GM21717 (cell line): ENCODE measurements at regions not wholly inside any gene's neighbourhood (a gene's known extent, or its start where the extent isn't known, plus 50 kb on each side); places are given as distances from the start of the nearest gene placed in this dataset.
"Not testable (repeated sequence)": the region's sequence is repeated elsewhere in the genome, so short reads cannot be mapped to it uniquely, and the experiment has no call there.

Source experiments
- ATAC-seq: cut with Tn5 transposase; IDR thresholded peaks from one replicate; pipeline ENCODE4 v1.9.1; 2021; ENCODE audit warnings: mild to moderate bottlenecking, moderate library complexity; ENCODE audit not compliant: unreplicated experiment

DNA sequence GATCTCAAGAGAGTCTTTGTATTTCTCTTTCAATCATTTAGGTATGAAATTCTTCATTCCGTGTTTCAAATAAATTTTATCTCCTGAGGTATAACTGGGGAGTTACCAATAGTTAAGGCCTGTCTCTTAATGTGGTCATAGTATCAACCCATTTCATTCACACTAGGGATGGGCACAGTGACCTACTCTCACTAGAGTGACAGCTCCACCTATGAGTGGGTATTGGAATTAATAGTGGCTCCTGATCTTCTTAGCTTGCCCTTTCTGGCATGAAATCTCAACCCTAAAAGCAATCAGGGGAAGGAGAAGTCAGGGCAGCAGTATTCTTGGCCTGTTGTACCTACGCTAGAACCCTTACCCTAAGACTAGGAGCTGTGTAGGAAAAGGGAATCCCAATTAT is 507.7 kb downstream of the FAM181B start:
- no peak for ATAC-seq

DNA sequence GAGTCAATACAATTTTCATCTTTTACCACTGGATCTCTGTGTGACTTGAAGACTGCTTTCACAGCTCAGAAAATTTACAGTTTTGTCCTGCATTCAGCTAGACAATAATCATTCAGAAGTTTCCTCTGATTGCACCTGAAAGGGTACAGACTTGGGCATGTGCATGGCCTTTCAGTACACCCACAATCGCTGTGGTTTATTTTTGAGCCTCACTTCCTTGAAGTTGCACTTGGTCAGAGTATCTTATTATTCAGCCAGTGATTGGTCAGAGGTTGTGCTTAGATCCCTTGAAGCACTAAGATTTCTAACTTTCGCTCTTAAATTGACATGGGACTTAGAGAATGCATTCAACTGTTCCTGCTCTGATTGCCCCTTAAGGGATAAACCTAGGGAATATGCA is 508.2 kb downstream of the FAM181B start:
- ATAC-seq, result no peak

DNA sequence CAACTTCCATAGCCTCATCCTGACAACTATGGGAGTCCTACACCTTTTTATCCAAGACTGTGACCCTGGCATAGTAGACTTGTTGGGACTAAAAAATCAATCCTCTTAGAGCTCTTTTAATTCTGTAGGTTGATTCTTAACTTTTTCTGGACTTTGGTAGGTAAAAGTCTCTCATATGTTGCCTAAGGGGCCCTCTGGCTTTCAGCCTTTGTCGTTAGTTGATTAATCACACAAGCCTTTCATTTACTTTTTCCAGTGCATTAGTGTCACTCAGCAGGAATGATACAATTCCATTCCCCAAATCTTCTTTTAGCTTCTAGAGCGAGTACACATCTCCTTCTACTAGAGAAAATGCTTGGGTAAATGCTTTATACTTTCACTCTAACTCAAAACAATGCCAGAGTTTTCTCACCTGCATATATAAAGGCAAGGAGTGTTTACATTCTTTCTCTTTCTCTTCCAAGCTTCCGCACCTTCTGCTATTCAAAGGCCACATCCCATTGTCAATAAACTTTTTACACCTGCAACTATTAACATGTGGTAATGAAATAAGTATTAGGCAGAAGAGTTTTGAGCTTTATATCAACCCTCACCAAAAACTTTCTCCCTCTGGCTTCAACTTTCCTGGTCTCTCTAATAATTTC is 516.6 kb downstream of the FAM181B start:
- no peak for ATAC-seq

DNA sequence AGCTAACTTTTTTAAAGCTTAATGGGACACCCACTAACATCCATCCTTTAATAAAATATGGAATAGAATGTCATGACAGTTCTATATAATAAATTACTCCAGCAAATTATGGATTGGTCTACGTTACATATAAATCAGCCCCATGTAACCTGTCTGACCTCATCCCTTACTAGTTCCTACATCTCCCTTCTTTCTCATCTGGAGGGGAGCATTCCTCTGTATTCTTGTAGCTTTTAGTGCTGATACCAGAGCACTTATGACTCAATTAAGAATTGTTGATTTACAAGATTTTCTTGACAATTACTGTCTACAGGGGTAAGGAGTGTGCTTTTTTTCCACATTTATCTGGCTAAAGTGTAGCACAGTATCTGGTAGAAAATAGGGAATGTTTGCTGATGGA is 523.7 kb downstream of the FAM181B start:
- no peak for ATAC-seq

DNA sequence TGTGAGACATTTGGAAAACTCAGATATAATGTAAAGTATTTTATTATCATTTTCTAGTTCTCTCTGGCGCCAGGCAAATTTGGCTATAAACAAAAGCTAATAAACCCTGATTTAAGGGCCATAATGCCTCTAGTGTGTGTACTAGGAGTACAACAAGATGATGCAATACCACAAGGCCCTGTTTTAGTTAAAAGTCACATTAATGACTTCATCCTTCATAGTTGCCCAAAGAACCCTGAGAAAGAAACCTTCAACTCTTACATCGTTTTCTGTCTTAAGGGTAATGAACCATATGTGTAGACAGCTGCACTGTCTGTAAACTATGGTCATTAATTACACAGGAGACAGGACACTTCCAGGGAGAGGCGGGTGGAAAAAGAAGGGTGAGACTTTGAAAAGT is 538.4 kb downstream of the FAM181B start:
- no peak for ATAC-seq

DNA sequence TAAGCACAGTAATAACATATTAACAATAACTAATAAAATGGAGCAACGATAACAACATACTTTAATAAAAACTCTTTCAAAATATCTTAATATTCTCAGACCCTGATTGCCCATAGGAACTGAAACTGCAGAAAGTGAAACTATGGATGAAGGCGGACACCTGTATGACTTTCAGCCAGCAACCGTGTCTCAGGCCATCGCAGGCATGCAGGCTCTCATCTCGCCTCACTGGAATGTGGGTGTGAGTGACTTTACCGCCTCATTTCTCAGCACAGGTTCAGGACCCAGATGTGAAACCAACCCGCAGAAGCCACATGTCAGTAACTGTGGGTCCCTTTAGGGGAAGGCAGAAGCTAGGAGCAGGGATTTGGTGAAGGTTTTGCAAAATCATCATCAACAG is 539.1 kb downstream of the FAM181B start:
- ATAC-seq, result peak; percentile 72

DNA sequence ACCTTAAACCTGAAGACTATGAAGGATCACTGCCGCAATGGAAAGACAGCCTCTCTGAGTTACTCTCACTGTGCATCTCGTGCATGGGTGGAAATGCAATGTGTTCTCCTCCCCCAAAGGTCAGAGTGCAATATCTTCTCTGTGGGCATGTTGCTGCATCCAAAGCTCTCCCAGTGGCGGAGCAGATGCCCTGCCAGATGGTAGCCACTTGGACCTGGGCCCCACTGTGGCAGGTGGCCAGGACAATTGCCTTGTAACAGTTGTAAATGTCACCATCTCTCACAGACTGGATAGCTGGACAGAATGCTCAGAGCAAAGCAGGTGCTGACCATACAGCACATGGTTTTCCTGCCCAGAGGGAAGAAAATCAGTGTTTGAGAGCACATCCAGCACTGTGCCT is 542.0 kb downstream of the FAM181B start:
- no peak for ATAC-seq

DNA sequence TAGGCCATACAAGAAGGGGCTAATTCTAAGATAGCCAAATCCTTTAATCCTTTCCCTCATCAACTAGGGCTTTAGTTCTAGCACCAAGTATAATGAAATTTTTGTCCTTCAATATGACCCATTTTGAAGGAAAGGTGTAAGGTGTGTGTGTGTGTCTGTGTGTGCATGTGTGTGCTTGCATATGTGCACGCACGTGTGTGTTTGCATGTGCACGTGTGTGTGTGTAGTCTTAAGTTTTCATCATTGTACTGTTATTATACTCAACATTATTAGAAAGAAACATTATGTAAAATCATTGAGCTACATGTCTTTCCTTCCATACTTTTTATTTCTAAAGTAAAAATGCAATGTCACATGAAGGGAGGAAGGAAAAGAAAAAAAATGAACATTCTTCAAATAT is 547.7 kb downstream of the FAM181B start:
- ATAC-seq, result no peak

DNA sequence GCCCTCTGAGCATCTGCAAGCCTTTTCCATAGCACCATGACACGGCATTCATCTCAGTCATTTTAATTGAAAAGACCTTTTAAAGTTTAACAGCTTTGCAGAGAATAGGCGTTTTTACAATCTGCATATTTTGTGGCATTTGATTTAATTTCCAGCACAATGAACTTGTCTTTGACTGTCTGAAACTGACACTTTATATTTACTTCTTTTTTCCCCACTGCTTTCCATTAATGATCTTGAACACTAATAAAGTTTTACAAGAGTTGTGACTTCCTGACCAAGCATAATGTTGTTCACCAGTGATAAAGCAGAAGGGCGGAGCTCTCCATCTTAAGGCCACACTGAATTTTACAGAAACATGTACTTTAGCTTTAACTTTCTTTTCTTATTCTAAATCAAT is 548.7 kb downstream of the FAM181B start:
- ATAC-seq, result no peak

DNA sequence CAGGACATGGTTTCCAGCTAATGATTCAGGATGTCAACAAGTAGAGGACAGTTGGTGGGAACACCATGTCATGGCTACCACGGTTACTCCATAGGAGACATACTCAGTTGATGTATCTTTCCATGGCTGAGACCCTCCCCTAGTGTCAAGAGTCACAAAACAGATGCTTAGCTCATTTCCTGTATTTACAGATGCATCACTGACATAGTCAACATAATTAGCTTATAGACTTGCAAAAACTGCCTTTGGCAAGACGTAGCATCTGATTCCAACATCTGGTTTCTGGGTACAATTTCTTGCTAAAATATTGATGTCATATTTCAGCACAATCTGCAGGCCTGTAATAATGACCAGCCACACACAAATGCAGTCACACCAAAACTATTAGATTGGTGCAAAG is 550.3 kb downstream of the FAM181B start:
- ATAC-seq, result no peak

DNA sequence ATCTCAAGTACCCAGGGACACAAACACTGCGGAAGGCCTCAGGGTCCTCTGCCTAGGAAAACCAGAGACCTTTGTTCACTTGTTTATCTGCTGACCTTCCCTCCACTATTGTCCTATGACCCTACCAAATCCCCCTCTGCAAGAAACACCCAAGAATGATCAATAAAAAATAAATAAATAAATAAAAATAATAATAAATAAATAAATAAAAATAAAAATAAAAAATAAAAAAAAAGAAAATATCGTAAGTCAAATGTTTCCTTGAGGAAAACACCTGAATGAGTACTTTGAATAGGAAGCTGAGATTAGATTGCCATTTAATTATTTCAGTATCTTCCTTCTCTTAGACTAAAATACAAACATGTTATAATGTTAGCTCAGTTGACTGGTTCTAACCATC is 551.0 kb downstream of the FAM181B start:
- not testable (repeated sequence) for ATAC-seq

DNA sequence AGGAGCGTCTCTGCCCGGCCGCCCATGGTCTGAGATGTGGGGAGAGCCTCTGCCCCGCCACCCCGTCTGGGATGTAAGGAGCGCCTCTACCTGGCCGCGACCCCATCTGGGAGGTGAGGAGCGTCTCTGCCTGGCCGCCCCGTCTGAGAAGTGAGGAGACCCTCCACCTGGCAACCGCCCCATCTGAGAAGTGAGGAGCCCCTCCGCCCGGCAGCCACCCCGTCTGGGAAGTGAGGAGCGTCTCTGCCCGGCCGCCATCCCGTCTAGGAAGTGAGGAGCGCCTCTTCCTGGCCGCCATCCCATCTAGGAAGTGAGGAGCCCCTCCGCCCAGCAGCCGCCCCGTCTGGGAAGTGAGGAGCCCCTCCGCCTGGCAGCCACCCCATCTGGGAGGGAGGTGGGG is 551.9 kb downstream of the FAM181B start:
- ATAC-seq, result not testable (repeated sequence)

DNA sequence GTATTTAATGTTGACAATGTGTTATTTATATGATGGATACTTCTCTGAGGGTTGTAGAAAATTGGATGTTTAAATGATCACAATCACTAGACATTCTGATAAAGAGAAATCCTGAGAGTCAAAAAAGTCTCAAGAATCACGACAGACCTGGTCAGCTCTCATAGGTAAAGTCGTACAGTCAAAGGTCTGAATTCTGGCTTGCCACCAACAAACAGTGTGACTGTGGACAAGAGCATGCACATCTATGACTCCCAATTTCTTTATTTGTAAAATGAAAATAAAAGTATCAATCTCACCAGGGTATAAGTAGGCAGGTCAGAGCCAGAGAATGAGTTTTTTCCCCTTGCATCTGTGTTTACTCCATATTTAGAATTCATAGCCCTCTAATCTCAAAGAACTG is 556.7 kb downstream of the FAM181B start:
- ATAC-seq, result no peak

DNA sequence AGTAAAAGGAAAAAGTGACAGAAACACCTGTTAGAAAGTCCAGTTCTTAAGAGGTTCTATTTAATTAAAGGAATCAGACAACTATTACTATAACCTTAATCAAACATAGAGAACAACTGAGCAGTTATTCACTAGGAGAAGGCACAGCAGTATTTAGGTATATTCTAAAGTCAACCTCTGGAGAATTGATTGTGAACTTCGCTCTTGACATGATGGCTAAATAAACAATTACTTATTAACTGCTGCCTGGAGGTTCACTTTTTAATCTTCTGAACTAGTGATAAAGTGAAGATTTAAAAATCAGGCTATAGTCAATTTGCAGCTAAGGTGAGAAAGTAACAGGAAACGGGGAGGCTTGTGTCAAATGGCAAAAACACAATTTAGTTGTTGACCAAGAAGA is 557.3 kb downstream of the FAM181B start:
- no peak for ATAC-seq

DNA sequence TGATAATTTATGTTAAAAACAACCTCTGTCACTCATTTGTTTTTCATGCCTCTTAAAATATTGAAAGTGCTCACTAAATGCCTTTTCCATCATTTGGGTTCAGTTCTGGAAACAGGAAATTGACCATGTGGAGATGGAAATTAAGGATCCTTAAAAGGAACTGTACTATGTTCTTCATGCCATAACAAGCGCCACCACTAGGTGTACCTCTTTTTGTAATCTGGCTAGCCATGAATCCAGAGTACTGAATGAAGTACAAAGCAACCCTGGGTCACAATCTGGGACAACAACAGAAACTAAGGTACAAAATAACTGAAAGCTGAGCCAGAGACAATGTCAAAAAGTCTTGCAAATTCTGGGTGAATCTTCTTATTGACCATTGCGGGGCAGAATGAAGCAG is 559.1 kb downstream of the FAM181B start:
- ATAC-seq, result no peak

DNA sequence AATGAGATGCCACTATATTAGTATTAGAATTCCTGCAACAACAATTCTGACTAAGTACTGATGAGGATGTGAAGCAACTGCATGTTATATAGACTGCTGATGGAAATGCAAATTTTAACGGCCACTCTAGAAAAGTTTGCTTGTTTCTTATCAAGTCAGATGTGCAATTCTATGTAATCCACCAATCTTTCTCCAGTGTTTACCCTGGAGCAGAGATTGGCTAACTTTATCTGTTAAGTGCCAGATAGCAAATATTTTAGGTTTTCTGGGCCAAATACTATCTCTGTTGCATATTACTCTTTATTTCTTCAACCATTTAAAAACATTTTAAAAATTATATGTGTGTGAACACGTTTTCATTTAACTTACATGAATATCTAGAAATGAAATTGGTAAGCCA is 586.9 kb downstream of the FAM181B start:
- ATAC-seq, result no peak

DNA sequence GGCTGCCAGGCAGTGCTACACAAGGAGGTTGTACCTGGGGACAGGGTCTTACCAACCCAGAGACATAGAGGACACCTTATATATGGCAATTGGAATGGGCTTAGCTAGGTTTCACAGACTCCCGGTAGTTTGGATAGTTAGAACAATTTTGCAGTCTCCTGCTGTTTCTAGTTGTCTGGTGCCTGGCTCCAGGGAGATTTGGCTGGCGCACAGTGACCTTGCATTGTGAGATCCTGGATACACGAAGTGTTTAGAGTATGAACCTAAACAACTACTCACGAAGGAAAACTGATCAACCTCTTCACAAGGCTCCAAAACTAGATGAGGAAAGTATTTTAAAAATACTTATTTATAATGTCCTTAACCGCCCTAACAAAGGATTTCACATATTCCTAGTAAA is 614.7 kb downstream of the FAM181B start:
- no peak for ATAC-seq

DNA sequence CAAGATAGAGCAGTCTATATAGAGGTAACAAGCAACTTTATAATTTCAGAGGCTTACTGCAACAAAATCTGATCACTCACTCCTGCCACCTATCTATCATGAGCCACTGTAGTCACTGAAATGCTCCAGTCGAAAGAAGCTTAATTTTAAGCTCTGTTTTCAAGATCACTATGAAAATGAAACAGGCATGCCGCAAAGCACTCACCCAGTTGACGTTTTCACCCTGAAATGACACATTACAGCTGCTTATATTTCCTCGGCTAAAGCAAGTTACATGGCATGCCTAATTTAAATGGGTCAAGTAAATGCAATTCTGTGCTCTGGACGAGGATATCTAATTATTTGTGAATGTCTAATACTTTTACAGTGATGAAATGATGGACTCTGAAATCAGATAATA is 616.3 kb downstream of the FAM181B start:
- no peak for ATAC-seq

DNA sequence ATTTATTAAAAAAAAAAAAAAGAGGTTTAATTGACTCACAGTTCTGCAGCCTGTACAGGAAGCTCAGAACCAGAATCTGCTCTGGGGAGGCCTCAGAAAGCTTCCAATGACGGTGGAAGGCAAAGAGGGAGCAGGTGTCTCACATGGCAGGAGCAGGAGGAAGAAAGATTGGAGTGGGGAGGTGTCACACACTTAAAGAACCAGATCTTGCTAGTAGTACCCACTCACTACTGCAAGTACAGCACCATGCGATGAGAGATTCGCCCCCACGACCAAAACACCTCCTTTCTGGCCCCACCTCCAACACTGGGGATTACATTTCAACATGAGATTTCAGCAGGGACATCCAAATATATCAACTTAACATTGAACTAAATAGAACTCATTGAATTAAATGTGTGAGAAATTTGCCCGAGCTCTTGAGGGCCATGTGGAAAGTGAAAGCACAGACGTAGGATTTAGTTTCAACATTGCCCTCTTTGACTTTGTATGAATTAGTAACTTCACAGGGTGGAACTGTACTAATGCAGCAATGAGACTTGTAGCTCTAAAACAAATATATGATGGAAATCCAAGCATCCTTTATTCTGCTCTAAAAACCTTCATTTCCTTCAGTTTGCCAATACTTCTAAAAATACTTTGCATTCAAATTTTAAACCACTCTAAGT is 628.2 kb downstream of the FAM181B start:
- no peak for ATAC-seq

DNA sequence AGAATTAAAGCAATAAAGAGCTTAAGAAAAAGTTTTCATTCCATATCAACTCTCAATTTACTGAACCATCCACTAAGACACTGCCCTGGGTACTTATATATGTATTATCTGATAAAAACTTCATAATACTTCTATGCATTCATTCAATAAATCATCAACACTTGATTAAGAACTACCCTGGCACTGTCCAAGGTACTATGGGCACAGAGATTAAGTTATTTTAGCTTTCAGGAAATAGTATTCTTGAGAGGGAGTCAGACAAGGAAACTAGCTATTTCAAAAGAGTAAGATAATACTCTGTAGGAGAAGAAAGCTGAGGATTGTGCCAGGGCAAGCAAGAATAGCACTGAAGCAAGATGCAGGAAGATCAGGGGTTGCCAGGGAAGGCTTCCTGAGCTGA is 640.8 kb downstream of the FAM181B start:
- ATAC-seq, result no peak

DNA sequence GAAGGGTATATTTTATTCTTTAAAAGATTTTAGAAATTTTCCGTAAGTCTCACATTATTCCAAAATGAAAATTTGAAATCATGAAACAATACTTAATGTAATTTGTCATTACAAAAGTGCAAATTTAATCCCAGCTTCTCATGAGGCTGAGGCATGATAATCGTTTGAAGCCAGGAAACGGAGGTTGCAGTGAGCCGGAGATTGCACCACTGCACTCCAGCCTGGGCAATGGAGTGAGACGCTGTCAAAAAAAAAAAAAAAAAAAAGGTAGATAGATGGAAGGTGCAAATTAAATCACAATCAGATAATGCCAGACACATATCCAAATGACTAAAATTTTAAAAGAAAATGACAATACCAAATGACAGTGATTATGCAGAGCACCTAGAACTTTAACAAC is 644.2 kb downstream of the FAM181B start:
- ATAC-seq, result no peak

DNA sequence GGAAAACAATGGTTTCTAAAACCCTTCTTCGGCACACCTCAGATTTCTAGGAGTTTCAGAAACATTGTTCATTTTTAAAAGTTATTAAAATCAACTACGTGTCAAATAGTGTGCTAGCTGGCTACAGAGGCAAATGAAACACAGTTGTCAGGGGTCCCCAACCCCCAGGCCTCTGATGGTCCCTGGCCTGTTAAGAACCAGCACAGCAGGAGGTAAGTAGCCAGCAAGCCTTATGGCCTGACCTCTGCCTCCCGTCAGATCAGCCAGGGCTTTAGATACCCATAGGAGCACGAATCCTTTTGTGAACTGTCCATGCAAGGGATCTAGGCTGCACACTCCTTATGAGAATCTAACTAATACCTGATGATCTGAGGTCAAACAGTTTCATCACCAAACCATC is 648.2 kb downstream of the FAM181B start:
- no peak for ATAC-seq

DNA sequence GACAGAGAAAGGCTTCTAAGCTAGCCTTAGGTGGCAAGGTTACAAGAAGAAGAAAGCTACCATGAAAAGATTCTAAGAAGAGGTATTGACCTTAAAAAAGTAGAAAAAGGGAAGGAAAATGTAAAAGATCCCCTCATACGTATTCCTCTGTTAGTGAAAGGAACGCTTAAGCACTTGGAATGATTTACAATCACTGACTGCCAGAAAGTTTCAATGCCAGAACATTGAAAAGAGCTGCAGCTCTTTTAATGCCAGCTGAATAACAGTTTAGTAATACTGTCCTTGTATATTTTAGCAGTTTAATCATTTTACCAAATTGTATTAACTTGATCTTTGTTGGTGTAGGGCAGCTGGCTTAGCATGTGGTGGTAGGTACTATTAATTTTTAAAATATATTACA is 650.7 kb downstream of the FAM181B start:
- ATAC-seq, result no peak
